Fibroblast of mammary gland (primary cell): ENCODE measurements at regions not wholly inside any gene's neighbourhood (a gene's known extent, or its start where the extent isn't known, plus 50 kb on each side); places are given as distances from the start of the nearest gene placed in this dataset.

Experiments used
- DNase-seq: peaks from one replicate; pipeline ENCODE4 v3.0.0-alpha.2; 2010; ENCODE audit warnings: low read depth
- H3K4me3 ChIP-seq: 2 replicates; pipeline ENCODE4 v1.5.1; 2011; ENCODE audit warnings: low read depth, mild to moderate bottlenecking, low read length, moderate library complexity; ENCODE audit not compliant: control insufficient read depth
- CTCF ChIP-seq: conservative IDR thresholded peaks from 2 replicates; pipeline ENCODE4 v1.5.1; 2011; ENCODE audit warnings: low read depth, low read length, inconsistent platforms; ENCODE audit not compliant: control insufficient read depth, insufficient read depth

GRCh38 chr18:29681578-29681977, 1361.0 kb downstream of the DSC3 start:
- TF ChIP-seq CTCF = no peak
- no peak overlapping the region for H3K4me3 ChIP-seq
- no peak for DNase-seq

GRCh38 chr18:29664278-29665036, 1378.1 kb downstream of the DSC3 start:
- H3K4me3 ChIP-seq = no peak overlapping the region
- TF ChIP-seq CTCF = no peak
- no peak for DNase-seq

GRCh38 chr18:29661924-29662323, 1380.6 kb downstream of the DSC3 start:
- no peak for DNase-seq
- no peak for TF ChIP-seq CTCF
- H3K4me3 ChIP-seq = no peak overlapping the region

- no peak for TF ChIP-seq CTCF
- DNase-seq = no peak
- H3K4me3 ChIP-seq = no peak overlapping the region
Observed at GRCh38 chr18:29660777-29661176, 1381.8 kb downstream of the DSC3 start.

- no peak for DNase-seq
- TF ChIP-seq CTCF = no peak
Observed at GRCh38 chr18:29653671-29654215, 1388.8 kb downstream of the DSC3 start.

GRCh38 chr18:29652797-29653196, 1389.7 kb downstream of the DSC3 start:
- TF ChIP-seq CTCF = no peak
- no peak overlapping the region for H3K4me3 ChIP-seq
- no peak for DNase-seq

More at GRCh38 chr18:29653671-29654215, 1388.8 kb downstream of the DSC3 start:
- no peak overlapping the region for H3K4me3 ChIP-seq
